ENCODE measurements at regions not wholly inside any gene's neighbourhood (a gene's known extent, or its start where the extent isn't known, plus 50 kb on each side); places are given as distances from the start of the nearest gene placed in this dataset.
"Not testable (repeated sequence)": the region's sequence is repeated elsewhere in the genome, so short reads cannot be mapped to it uniquely, and the experiment has no call there.

- no peak for DNase-seq
Measured at GRCh38 chr17:5978496-5978895, 91.7 kb upstream of the WSCD1 start.

- DNase-seq = no peak
Measured at GRCh38 chr17:5980941-5981340, 89.2 kb upstream of the WSCD1 start.

GRCh38 chr17:5986644-5987043 lies 83.5 kb upstream of the WSCD1 start:
- DNase-seq = no peak

- DNase-seq = no peak
Measured at GRCh38 chr17:6000426-6000825, 69.8 kb upstream of the WSCD1 start.

- not testable (repeated sequence) for DNase-seq
Measured at GRCh38 chr17:6003221-6003620, 67.0 kb upstream of the WSCD1 start.

GRCh38 chr17:6005939-6006338 lies 64.2 kb upstream of the WSCD1 start:
- no peak for DNase-seq

GRCh38 chr17:6011206-6011605 lies 59.0 kb upstream of the WSCD1 start:
- DNase-seq = no peak

GRCh38 chr17:6018788-6019187 lies 51.4 kb upstream of the WSCD1 start:
- no peak for DNase-seq

- no peak for DNase-seq
Measured at GRCh38 chr17:6019959-6020358, 50.2 kb upstream of the WSCD1 start.

GRCh38 chr17:6020376-6021010 lies 49.7 kb upstream of the WSCD1 start:
- no peak for DNase-seq

All from inflammatory macrophage treated with lipopolysaccharide for 4 hours (primary cell).